ENCODE measurements at regions not wholly inside any gene's neighbourhood (a gene's known extent, or its start where the extent isn't known, plus 50 kb on each side); places are given as distances from the start of the nearest gene placed in this dataset.

- H3K27me3 Mint-ChIP-seq (ENCODE audit: insufficient read depth, unreplicated experiment) = no peaks in the 10 kb centered on the region
- peaks cover 26% of the 10 kb centered on the region for H3K4me1 Mint-ChIP-seq (ENCODE audit: low read depth, unreplicated experiment)
- H3K36me3 Mint-ChIP-seq (ENCODE audit: insufficient read depth, unreplicated experiment) = no peaks in the 10 kb centered on the region
- Histone ChIP-seq H3K4me3 (ENCODE audit: low read depth, low read length) (no peak overlapping the region), H3K27me3 (replicated peaks; ENCODE audit: control insufficient read depth, insufficient read depth, low read length) (no peaks in the 10 kb centered on the region), H3K9me3 (no peaks in the 10 kb centered on the region; the same call in 1 of the 2 replicates), H3K4me1 (peaks cover 27% of the 10 kb centered on the region), H3K36me3 (ENCODE audit: control insufficient read depth, insufficient read depth, low read length) (no peaks in the 10 kb centered on the region)
- H3K9me3 Mint-ChIP-seq (ENCODE audit: unreplicated experiment) = peaks cover 17% of the 10 kb centered on the region
- ChIA-PET POLR2A (no interaction called here), CTCF (no interaction called here)
- no peak for TF ChIP-seq CTCF (IDR thresholded peaks at IDR 0.05; ENCODE audit: insufficient read depth in 1 of 2, low read depth in 1 of 2, low read length in 1 of 2, severe bottlenecking in 1 of 2, unreplicated experiment in 1 of 2)
- no TSS peak for BruUV-seq (replicated peaks)
- no peak overlapping the region for H3K27ac Mint-ChIP-seq (ENCODE audit: unreplicated experiment)
- intact Hi-C loops (cut with micrococcal nuclease; ENCODE audit: unreplicated experiment) = loop anchor here (5.0 kb wide), 2 partner anchors 111 to 346 kb away; no protein-coding TSS in a partner anchor
- H3K4me3 Mint-ChIP-seq (ENCODE audit: unreplicated experiment) = no peak overlapping the region
- no peak for DNase-seq
Observed at GRCh38 chr2:133768256-133768655, 200.0 kb upstream of the NCKAP5 start.

DNA sequence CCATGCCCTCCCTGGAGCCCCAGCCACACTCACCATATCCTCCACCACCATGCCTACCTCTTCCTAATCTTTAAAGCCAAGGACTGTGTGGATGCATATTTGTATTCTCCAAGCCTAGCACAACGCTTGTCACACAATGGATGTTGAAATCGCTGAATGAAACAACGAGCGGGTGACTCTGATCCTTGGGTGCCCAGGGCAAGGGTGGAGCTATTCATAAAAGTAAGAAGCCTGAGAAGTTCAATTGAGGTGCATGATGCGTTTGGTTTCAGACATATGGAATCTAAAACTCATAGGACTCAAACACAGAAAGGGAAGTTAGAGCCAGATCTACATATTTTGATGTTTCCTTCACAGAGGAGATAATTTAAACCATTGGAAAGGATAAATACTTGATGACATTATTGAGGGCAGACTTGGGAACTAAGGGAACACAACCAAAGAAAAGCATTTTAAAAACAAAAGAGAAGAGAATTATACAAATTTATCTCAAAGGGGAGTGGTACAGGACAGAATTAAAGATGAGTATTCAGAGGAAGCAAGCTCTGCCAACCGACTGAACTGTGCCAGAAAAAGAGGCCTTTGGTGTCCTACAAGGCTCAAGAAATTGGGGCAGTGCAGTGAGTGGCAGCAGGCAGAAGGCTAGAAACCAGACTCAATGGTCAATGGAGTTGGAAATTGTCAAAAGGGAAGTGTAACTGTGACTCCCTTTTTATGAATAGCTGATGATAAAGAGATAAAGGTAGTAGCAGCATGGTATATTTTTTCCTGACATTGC lies 200.6 kb upstream of the NCKAP5 start:
- no peak overlapping the region for H3K27ac Mint-ChIP-seq (ENCODE audit: unreplicated experiment)
- peaks cover 11% of the 10 kb centered on the region for H3K9me3 Mint-ChIP-seq (ENCODE audit: unreplicated experiment)
- Histone ChIP-seq H3K4me1 (peaks cover 27% of the 10 kb centered on the region), H3K27me3 (replicated peaks; ENCODE audit: control insufficient read depth, insufficient read depth, low read length) (no peaks in the 10 kb centered on the region), H3K9me3 (no peaks in the 10 kb centered on the region; the same call in 1 of the 2 replicates), H3K4me3 (ENCODE audit: low read depth, low read length) (no peak overlapping the region), H3K36me3 (ENCODE audit: control insufficient read depth, insufficient read depth, low read length) (no peaks in the 10 kb centered on the region)
- no peaks in the 10 kb centered on the region for H3K36me3 Mint-ChIP-seq (ENCODE audit: insufficient read depth, unreplicated experiment)
- H3K4me3 Mint-ChIP-seq (ENCODE audit: unreplicated experiment) = no peak overlapping the region
- no peaks in the 10 kb centered on the region for H3K27me3 Mint-ChIP-seq (ENCODE audit: insufficient read depth, unreplicated experiment)
- CTCF ChIA-PET = no interaction called here
- H3K4me1 Mint-ChIP-seq (ENCODE audit: low read depth, unreplicated experiment) = peaks cover 26% of the 10 kb centered on the region
- no peak for DNase-seq
- intact Hi-C loops (cut with micrococcal nuclease; ENCODE audit: unreplicated experiment) = loop anchor here (5.0 kb wide), 2 partner anchors 112 to 347 kb away; no protein-coding TSS in a partner anchor
- BruUV-seq (replicated peaks) = no TSS peak
- POLR2A ChIA-PET = no interaction called here
- no peak for TF ChIP-seq CTCF (IDR thresholded peaks at IDR 0.05; ENCODE audit: insufficient read depth in 1 of 2, low read depth in 1 of 2, low read length in 1 of 2, severe bottlenecking in 1 of 2, unreplicated experiment in 1 of 2)

- Mint-ChIP-seq H3K4me1 (ENCODE audit: low read depth, unreplicated experiment) (no peaks in the 10 kb centered on the region), H3K9me3 (ENCODE audit: unreplicated experiment) (peaks cover 9% of the 10 kb centered on the region), H3K4me3 (ENCODE audit: unreplicated experiment) (no peak overlapping the region), H3K27ac (ENCODE audit: unreplicated experiment) (no peak overlapping the region), H3K27me3 (ENCODE audit: insufficient read depth, unreplicated experiment) (no peaks in the 10 kb centered on the region), H3K36me3 (ENCODE audit: insufficient read depth, unreplicated experiment) (no peaks in the 10 kb centered on the region)
- H3K4me3 ChIP-seq (ENCODE audit: low read depth, low read length) = no peak overlapping the region
- intact Hi-C loops (cut with micrococcal nuclease; ENCODE audit: unreplicated experiment) = loop anchor here (10.0 kb wide), 1 partner anchor 509 kb away; no protein-coding TSS in a partner anchor
- H3K4me1 ChIP-seq = 0 out of 2 replicates have a peak, but pooled peaks cover 4% of the 10 kb centered on the region
- H3K27me3 ChIP-seq (replicated peaks; ENCODE audit: control insufficient read depth, insufficient read depth, low read length) = no peaks in the 10 kb centered on the region
- no peak for TF ChIP-seq CTCF (IDR thresholded peaks at IDR 0.05; ENCODE audit: insufficient read depth in 1 of 2, low read depth in 1 of 2, low read length in 1 of 2, severe bottlenecking in 1 of 2, unreplicated experiment in 1 of 2)
- no peaks in the 10 kb centered on the region for H3K9me3 ChIP-seq
- no TSS peak for BruUV-seq (replicated peaks)
- no peaks in the 10 kb centered on the region for H3K36me3 ChIP-seq (ENCODE audit: control insufficient read depth, insufficient read depth, low read length)
- ChIA-PET CTCF (no interaction called here), POLR2A (no interaction called here)
- no peak for DNase-seq
Observed at GRCh38 chr2:133773854-133774653, 205.8 kb upstream of the NCKAP5 start.
